Right cardiac atrium (tissue), 5 donors: ENCODE measurements at regions not wholly inside any gene's neighbourhood (a gene's known extent, or its start where the extent isn't known, plus 50 kb on each side); places are given as distances from the start of the nearest gene placed in this dataset.
"Not testable (repeated sequence)": the region's sequence is repeated elsewhere in the genome, so short reads cannot be mapped to it uniquely, and the experiment has no call there.

Source experiments
- ATAC-seq, 2 donors: fragments of 200-7000 bp; cut with Tn5 transposase; one replicate each; pipeline versions ENCODE4 v1.8.0 to v1.9.1; 2020; ENCODE audit warnings: moderate library complexity in 2 of 2, mild to moderate bottlenecking in 1 of 2
- DNase-seq, 3 donors: peaks; one replicate each; pipeline ENCODE4 v3.0.0-alpha.2; 2020
- H3K27ac ChIP-seq: one replicate; pipeline ENCODE4 v1.5.1; 2013; ENCODE audit warnings: mild to moderate bottlenecking, low read length, control low read depth, moderate library complexity
- H3K27me3 ChIP-seq: one replicate; pipeline ENCODE4 v1.6.1; 2013; ENCODE audit not compliant: control insufficient read depth, insufficient read depth
- H3K4me1 ChIP-seq: one replicate; pipeline ENCODE4 v1.6.1; 2013; ENCODE audit warnings: low read length; ENCODE audit not compliant: control insufficient read depth, insufficient read depth
- H3K4me3 ChIP-seq: one replicate; pipeline ENCODE4 v1.5.1; 2013; ENCODE audit warnings: low read length, control low read depth
- H3K9me3 ChIP-seq: one replicate; pipeline ENCODE4 v1.6.1; 2013; ENCODE audit warnings: low read length; ENCODE audit not compliant: control insufficient read depth
- WGBS: extraction: QIAGEN DNeasy Blood & Tissue Kit; methylation state at CpG from one replicate; pipeline ENCODE4 v1.1.7; 2013; 5-methylcytosine and 5-hydroxymethylcytosine counted together
- intact Hi-C, 4 donors: fragments of 100-400 bp; cut with DNase I; formaldehyde crosslinking; loops; one replicate each; pipeline versions ENCODE4 v1.11.0 to v1.14.0; 2022 to 2023
- donor health status: healthy with polysubstance abuse.
- donor health status: DM: no; HTN: yes; CAD: no.
- donor health status: DM: no; HTN: no; CAD: no.
- donor health status: DM: no; HTN: yes; CAD: no; lungs with severe emphysema.
- donor health status: DM: yes; HTN: yes; CAD: no.

- DNase-seq (no peak), ATAC-seq (no peak)
- intact Hi-C loops: no loop called here
- H3K27ac ChIP-seq: no peak overlapping the region
- no peak overlapping the region for H3K4me3 ChIP-seq
- H3K27me3 ChIP-seq: no peaks in the 10 kb centered on the region
- no peaks in the 10 kb centered on the region for H3K9me3 ChIP-seq
- no peaks in the 10 kb centered on the region for H3K4me1 ChIP-seq
These were observed 180.8 kb upstream of the PLN start for GRCh38 chr6:118367314-118367713.

GRCh38 chr6:118370722-118371121 lies 177.4 kb upstream of the PLN start:
- Histone ChIP-seq H3K4me3 (no peak overlapping the region), H3K4me1 (no peaks in the 10 kb centered on the region), H3K27me3 (no peaks in the 10 kb centered on the region), H3K9me3 (no peaks in the 10 kb centered on the region), H3K27ac (peak overlapping the region; percentile 92)
- WGBS: 64% methylated on average over 3 of the region's 3 CpGs
- DNase-seq: peak in 1 of 3 donors; percentile 33
- intact Hi-C loops: loop anchor here in 2 of 4 donors (5.0 kb wide), 3 partner anchors 73 to 137 kb away; no protein-coding TSS in a partner anchor
- ATAC-seq: peak; percentile 65 to 74

GRCh38 chr6:118371955-118372354 lies 176.1 kb upstream of the PLN start:
- Histone ChIP-seq H3K27ac (peak overlapping the region; percentile 90), H3K4me3 (no peak overlapping the region), H3K4me1 (no peaks in the 10 kb centered on the region), H3K27me3 (no peaks in the 10 kb centered on the region), H3K9me3 (no peaks in the 10 kb centered on the region)
- WGBS: 44% methylated on average over 1 of the region's 1 CpG
- no peak for DNase-seq
- peak; percentile 13 to 29 for ATAC-seq
- intact Hi-C loops: loop anchor here in 2 of 4 donors (5.0 kb wide), 3 partner anchors 75 to 135 kb away; no protein-coding TSS in a partner anchor

GRCh38 chr6:118372413-118372812 lies 175.7 kb upstream of the PLN start:
- Histone ChIP-seq H3K27me3 (no peaks in the 10 kb centered on the region), H3K9me3 (no peaks in the 10 kb centered on the region), H3K4me3 (no peak overlapping the region), H3K4me1 (no peaks in the 10 kb centered on the region), H3K27ac (no peak overlapping the region)
- ATAC-seq: peak; percentile 93
- DNase-seq: peak; percentile 33 to 67 (median 60)
- intact Hi-C loops: loop anchor here in 2 of 4 donors (5.0 kb wide), 3 partner anchors 75 to 135 kb away; no protein-coding TSS in a partner anchor

- ATAC-seq (peak; percentile 83 to 94), DNase-seq (peak; percentile 38 to 70 (median 62))
- Histone ChIP-seq H3K4me1 (no peaks in the 10 kb centered on the region), H3K27me3 (no peaks in the 10 kb centered on the region), H3K4me3 (no peak overlapping the region), H3K9me3 (no peaks in the 10 kb centered on the region), H3K27ac (peak overlapping the region; percentile 51)
- WGBS: 62% methylated on average over 15 of the region's 15 CpGs
- intact Hi-C loops: no loop called here
These were observed 170.2 kb upstream of the PLN start for GRCh38 chr6:118377711-118378414.

- H3K4me3 ChIP-seq, intact Hi-C loops, DNase-seq, H3K9me3 ChIP-seq, H3K4me1 ChIP-seq, H3K27ac ChIP-seq, ATAC-seq, H3K27me3 ChIP-seq: not testable (repeated sequence)
- 97% methylated on average over 3 of the region's 3 CpGs for WGBS
These were observed 167.5 kb upstream of the PLN start for GRCh38 chr6:118380620-118381019.

GRCh38 chr6:118382126-118382525 lies 166.0 kb upstream of the PLN start:
- Histone ChIP-seq H3K27me3 (no peaks in the 10 kb centered on the region), H3K27ac (no peak overlapping the region), H3K9me3 (no peaks in the 10 kb centered on the region), H3K4me1 (no peaks in the 10 kb centered on the region), H3K4me3 (no peak overlapping the region)
- DNase-seq: no peak
- WGBS: 77% methylated on average over 3 of the region's 3 CpGs
- no peak for ATAC-seq
- intact Hi-C loops: no loop called here

GRCh38 chr6:118383924-118384323 lies 164.2 kb upstream of the PLN start:
- intact Hi-C loops: no loop called here
- Histone ChIP-seq H3K4me3 (no peak overlapping the region), H3K27me3 (no peaks in the 10 kb centered on the region), H3K27ac (no peak overlapping the region), H3K4me1 (no peaks in the 10 kb centered on the region), H3K9me3 (no peaks in the 10 kb centered on the region)
- no peak for ATAC-seq
- DNase-seq: no peak
- 91% methylated on average over 1 of the region's 1 CpG for WGBS

GRCh38 chr6:118386975-118387374 lies 161.1 kb upstream of the PLN start:
- Histone ChIP-seq H3K4me3 (no peak overlapping the region), H3K4me1 (no peaks in the 10 kb centered on the region), H3K9me3 (no peaks in the 10 kb centered on the region), H3K27me3 (no peaks in the 10 kb centered on the region), H3K27ac (no peak overlapping the region)
- WGBS: 99% methylated on average over 1 of the region's 1 CpG
- intact Hi-C loops: no loop called here
- DNase-seq (no peak), ATAC-seq (no peak)

- no peaks in the 10 kb centered on the region for H3K9me3 ChIP-seq
- H3K27ac ChIP-seq: no peak overlapping the region
- intact Hi-C loops: no loop called here
- ATAC-seq (no peak), DNase-seq (no peak)
- no peak overlapping the region for H3K4me3 ChIP-seq
- no peaks in the 10 kb centered on the region for H3K27me3 ChIP-seq
- no peaks in the 10 kb centered on the region for H3K4me1 ChIP-seq
- 39% methylated on average over 7 of the region's 7 CpGs for WGBS
These were observed 160.0 kb upstream of the PLN start for GRCh38 chr6:118387921-118388701.

- 89% methylated on average over 7 of the region's 7 CpGs for WGBS
- no peak for DNase-seq
- no peaks in the 10 kb centered on the region for H3K9me3 ChIP-seq
These were observed 157.0 kb upstream of the PLN start for GRCh38 chr6:118391086-118391485.

More at GRCh38 chr6:118391086-118391485, 157.0 kb upstream of the PLN start:
- H3K4me1 ChIP-seq: no peaks in the 10 kb centered on the region
- intact Hi-C loops: no loop called here
- H3K27ac ChIP-seq: no peak overlapping the region
- no peak for ATAC-seq
- no peaks in the 10 kb centered on the region for H3K27me3 ChIP-seq
- H3K4me3 ChIP-seq: no peak overlapping the region
